PC-9 (cell line): ENCODE measurements at regions not wholly inside any gene's neighbourhood (a gene's known extent, or its start where the extent isn't known, plus 50 kb on each side); places are given as distances from the start of the nearest gene placed in this dataset.

ENCODE experiments used
- BruUV-seq: library from RNA; stranded (reverse); fragments of 400-500 nt; replicated peaks from 2 replicates; lab custom pipeline; 2021; lab: Mats Ljungman, UMichigan
- CTCF ChIA-PET: fragments of 300-600 bp; sonication (Branson Sonifier 250); formaldehyde crosslinking; loops from one replicate; lab custom pipeline; 2022; ENCODE audit warnings: antibody characterized with exemption; lab: Charles Lee
- POLR2A ChIA-PET: fragments of 300-600 bp; sonication (Branson Sonifier 250); formaldehyde crosslinking; loops from one replicate; lab custom pipeline; 2022; ENCODE audit warnings: antibody characterized with exemption; ENCODE audit not compliant: unreplicated experiment; lab: Charles Lee
- DNase-seq, 2 experiments: peaks; one replicate each; pipeline versions ENCODE4 v3.0.0 to v3.0.0-alpha.2; 2015 to 2022; ENCODE audit warnings: mixed read lengths in 1 of 2
- H2AFZ ChIP-seq: fragments of 200-600 bp; sonication (generic); 2 replicates; pipeline ENCODE4 v1.8.1; 2017; ENCODE audit warnings: antibody characterized with exemption
- H3F3A ChIP-seq: fragments of 200-600 bp; sonication (generic); 2 replicates; pipeline ENCODE4 v1.8.1; 2017; ENCODE audit warnings: antibody characterized with exemption, mild to moderate bottlenecking, low read depth; ENCODE audit not compliant: insufficient read depth
- H3K27ac ChIP-seq: fragments of 200-600 bp; sonication (generic); 2 replicates; pipeline ENCODE4 v1.6.1; 2016; ENCODE audit warnings: mixed run types
- H3K27me3 ChIP-seq: fragments of 200-600 bp; sonication (generic); 2 replicates; pipeline ENCODE4 v1.6.1; 2016; ENCODE audit warnings: low read depth, mixed run types; ENCODE audit not compliant: insufficient read depth
- H3K36me3 ChIP-seq: fragments of 200-600 bp; sonication (generic); 2 replicates; pipeline ENCODE4 v1.6.1; 2016; ENCODE audit warnings: low read depth, mixed run types
- H3K4me1 ChIP-seq: fragments of 200-600 bp; sonication (generic); replicated peaks from 2 replicates; pipeline ENCODE4 v1.6.1; 2016; ENCODE audit warnings: mixed run types; ENCODE audit not compliant: insufficient read depth
- H3K4me2 ChIP-seq: fragments of 200-600 bp; sonication (generic); 2 replicates; pipeline ENCODE4 v1.6.1; 2017; ENCODE audit warnings: mixed run types
- H3K4me3 ChIP-seq: fragments of 200-600 bp; sonication (generic); 2 replicates; pipeline ENCODE4 v1.6.1; 2016; ENCODE audit warnings: mixed run types
- H3K79me2 ChIP-seq: fragments of 200-600 bp; sonication (generic); 2 replicates; pipeline ENCODE4 v1.6.1; 2017; ENCODE audit warnings: low read depth, mixed run types
- H3K9me2 ChIP-seq: fragments of 200-600 bp; sonication (generic); 2 replicates; pipeline ENCODE4 v1.8.1; 2017; ENCODE audit warnings: mild to moderate bottlenecking; ENCODE audit not compliant: insufficient read depth
- H3K9me3 ChIP-seq: fragments of 200-600 bp; sonication (generic); 2 replicates; pipeline ENCODE4 v1.8.1; 2016; ENCODE audit warnings: low read depth; ENCODE audit not compliant: insufficient read depth
- H4K20me1 ChIP-seq: fragments of 200-600 bp; sonication (generic); 2 replicates; pipeline ENCODE4 v1.8.1; 2017; ENCODE audit not compliant: insufficient read depth
- CTCF ChIP-seq: fragments of 200-600 bp; sonication (generic); conservative IDR thresholded peaks from 2 replicates; pipeline ENCODE4 v1.6.1; 2017; ENCODE audit warnings: mixed run types, antibody characterized with exemption, mild to moderate bottlenecking, moderate library complexity
- EZH2 ChIP-seq: fragments of 200-600 bp; sonication (generic); IDR thresholded peaks from 2 replicates; pipeline ENCODE4 v1.8.0; 2017; ENCODE audit warnings: antibody characterized with exemption, low read depth
- intact Hi-C: fragments of 100-400 bp; cut with micrococcal nuclease; formaldehyde crosslinking; loops from one replicate; pipeline ENCODE4 v1.10.0; 2022; ENCODE audit not compliant: unreplicated experiment

- H3K4me3 ChIP-seq = no peak overlapping the region
- no peaks in the 10 kb centered on the region for H3K27me3 ChIP-seq
- no peak overlapping the region for H3K4me2 ChIP-seq
- H4K20me1 ChIP-seq = no peaks in the 10 kb centered on the region
- POLR2A ChIA-PET = no interaction called here
- H3K9me2 ChIP-seq = no peaks in the 10 kb centered on the region
- H2AFZ ChIP-seq = no peak overlapping the region
- intact Hi-C loops = no loop called here
- H3K79me2 ChIP-seq = no peaks in the 10 kb centered on the region
- no peaks in the 10 kb centered on the region for H3F3A ChIP-seq
- TF ChIP-seq CTCF (no peak), EZH2 (no peak)
- H3K9me3 ChIP-seq = no peaks in the 10 kb centered on the region
- no peak overlapping the region for H3K27ac ChIP-seq
- no TSS peak for BruUV-seq
- no peaks in the 10 kb centered on the region for H3K36me3 ChIP-seq
- CTCF ChIA-PET = no interaction called here
- H3K4me1 ChIP-seq = peaks cover 21% of the 10 kb centered on the region
- DNase-seq = no peak
These were observed 120.4 kb upstream of the CLDN10 start for GRCh38 chr13:95432141-95432540.

- BruUV-seq = no TSS peak
- Histone ChIP-seq H3K79me2 (no peaks in the 10 kb centered on the region), H3F3A (no peaks in the 10 kb centered on the region), H2AFZ (no peak overlapping the region), H3K27ac (no peak overlapping the region), H3K27me3 (no peaks in the 10 kb centered on the region), H3K4me1 (peaks cover 21% of the 10 kb centered on the region), H3K36me3 (no peaks in the 10 kb centered on the region), H3K4me3 (no peak overlapping the region), H3K9me3 (no peaks in the 10 kb centered on the region), H4K20me1 (no peaks in the 10 kb centered on the region), H3K4me2 (no peak overlapping the region), H3K9me2 (no peaks in the 10 kb centered on the region)
- no peak for DNase-seq
- ChIA-PET POLR2A (no interaction called here), CTCF (no interaction called here)
- TF ChIP-seq CTCF (no peak), EZH2 (no peak)
- intact Hi-C loops = no loop called here
These were observed 119.0 kb upstream of the CLDN10 start for GRCh38 chr13:95433537-95433936.

GRCh38 chr13:95434111-95434510 is 118.4 kb upstream of the CLDN10 start:
- Histone ChIP-seq H3K27ac (no peak overlapping the region), H3K4me3 (no peak overlapping the region), H3K79me2 (no peaks in the 10 kb centered on the region), H2AFZ (no peak overlapping the region), H3K9me3 (no peaks in the 10 kb centered on the region), H3F3A (no peaks in the 10 kb centered on the region), H3K27me3 (no peaks in the 10 kb centered on the region), H3K4me2 (no peak overlapping the region), H3K9me2 (no peaks in the 10 kb centered on the region), H3K4me1 (peaks cover 21% of the 10 kb centered on the region), H3K36me3 (no peaks in the 10 kb centered on the region), H4K20me1 (no peaks in the 10 kb centered on the region)
- intact Hi-C loops = no loop called here
- no peak for DNase-seq
- ChIA-PET CTCF (no interaction called here), POLR2A (no interaction called here)
- TF ChIP-seq EZH2 (no peak), CTCF (no peak)
- BruUV-seq = no TSS peak
